AG10803 (cell line): ENCODE measurements at regions not wholly inside any gene's neighbourhood (a gene's known extent, or its start where the extent isn't known, plus 50 kb on each side); places are given as distances from the start of the nearest gene placed in this dataset.

Source experiments
- DNase-seq: peaks from one replicate; pipeline ENCODE4 v3.0.0; 2010; ENCODE audit warnings: low read depth
- H3K4me3 ChIP-seq: 2 replicates; pipeline ENCODE4 v1.5.1; 2011; ENCODE audit warnings: mild to moderate bottlenecking, low read length, control low read depth
- CTCF ChIP-seq: conservative IDR thresholded peaks from 2 replicates; pipeline ENCODE4 v1.5.1; 2011; ENCODE audit warnings: mild to moderate bottlenecking, low read length, control low read depth, inconsistent platforms

- DNase-seq, result no peak
- no peak overlapping the region for H3K4me3 ChIP-seq
- TF ChIP-seq CTCF, result no peak
Observed at GRCh38 chr9:119789987-119790386, 420.8 kb upstream of the BRINP1 start.

GRCh38 chr9:119788921-119789320, 419.7 kb upstream of the BRINP1 start:
- H3K4me3 ChIP-seq, result no peak overlapping the region
- no peak for DNase-seq
- TF ChIP-seq CTCF, result no peak

- no peak for DNase-seq
- H3K4me3 ChIP-seq, result no peak overlapping the region
- TF ChIP-seq CTCF, result no peak
Observed at GRCh38 chr9:119781886-119782285, 412.7 kb upstream of the BRINP1 start.

GRCh38 chr9:119775410-119775809, 406.2 kb upstream of the BRINP1 start:
- TF ChIP-seq CTCF, result no peak
- DNase-seq, result no peak
- no peak overlapping the region for H3K4me3 ChIP-seq

- no peak overlapping the region for H3K4me3 ChIP-seq
Observed at GRCh38 chr9:119773823-119774222, 404.6 kb upstream of the BRINP1 start.

GRCh38 chr9:119771341-119771740, 402.1 kb upstream of the BRINP1 start:
- DNase-seq, result no peak
- H3K4me3 ChIP-seq, result no peak overlapping the region
- TF ChIP-seq CTCF, result no peak

More at GRCh38 chr9:119773823-119774222, 404.6 kb upstream of the BRINP1 start:
- no peak for DNase-seq
- TF ChIP-seq CTCF, result no peak

GRCh38 chr9:119768266-119768665, 399.0 kb upstream of the BRINP1 start:
- no peak for TF ChIP-seq CTCF
- no peak overlapping the region for H3K4me3 ChIP-seq
- DNase-seq, result no peak
